Caco-2 (cell line): ENCODE measurements at regions not wholly inside any gene's neighbourhood (a gene's known extent, or its start where the extent isn't known, plus 50 kb on each side); places are given as distances from the start of the nearest gene placed in this dataset.

Source experiments
- BruUV-seq: library from RNA; stranded (reverse); fragments of 400-500 nt; replicated peaks from 2 replicates; lab custom pipeline; 2021; lab: Mats Ljungman, UMichigan
- CTCF ChIA-PET: fragments of 300-600 bp; sonication (Branson Sonifier 250); formaldehyde crosslinking; loops from one replicate; lab custom pipeline; 2022; ENCODE audit warnings: antibody characterized with exemption; lab: Charles Lee
- POLR2A ChIA-PET: fragments of 300-600 bp; sonication (Branson Sonifier 250); formaldehyde crosslinking; loops from one replicate; lab custom pipeline; 2022; ENCODE audit warnings: antibody characterized with exemption; lab: Charles Lee
- DNase-seq, 2 experiments: peaks; one replicate each; pipeline versions ENCODE4 v3.0.0 to v3.0.0-alpha.2; 2020 to 2022
- H3K27me3 ChIP-seq: replicated peaks from 2 replicates; pipeline ENCODE4 v1.6.0; 2011; ENCODE audit warnings: low read length; ENCODE audit not compliant: control insufficient read depth, insufficient read depth
- H3K36me3 ChIP-seq: 2 replicates; pipeline ENCODE4 v1.5.1; 2011; ENCODE audit warnings: low read length; ENCODE audit not compliant: control insufficient read depth, insufficient read depth
- H3K4me1 ChIP-seq: fragments of 250-450 bp; sonication (Bioruptor Pico); 2 replicates; pipeline ENCODE4 v1.5.1; 2020; ENCODE audit warnings: mild to moderate bottlenecking
- H3K4me3 ChIP-seq: 2 replicates; pipeline ENCODE4 v1.5.1; 2011; ENCODE audit warnings: low read depth, mild to moderate bottlenecking, control low read depth, low read length
- H3K9me3 ChIP-seq: fragments of 250-450 bp; sonication (Bioruptor Pico); 2 replicates; pipeline ENCODE4 v1.5.1; 2020; ENCODE audit warnings: mild to moderate bottlenecking, moderate library complexity
- H3K27ac Mint-ChIP-seq: one replicate; pipeline ENCODE4 v1.8.0; 2022; ENCODE audit warnings: mixed read lengths; ENCODE audit not compliant: unreplicated experiment
- H3K27me3 Mint-ChIP-seq: one replicate; pipeline ENCODE4 v1.8.0; 2022; ENCODE audit warnings: mixed read lengths; ENCODE audit not compliant: insufficient read depth, unreplicated experiment
- H3K36me3 Mint-ChIP-seq: one replicate; pipeline ENCODE4 v1.8.0; 2022; ENCODE audit warnings: mild to moderate bottlenecking, mixed read lengths; ENCODE audit not compliant: insufficient read depth, unreplicated experiment
- H3K4me1 Mint-ChIP-seq: one replicate; pipeline ENCODE4 v1.8.0; 2022; ENCODE audit warnings: low read depth, mixed read lengths; ENCODE audit not compliant: unreplicated experiment
- H3K4me3 Mint-ChIP-seq: one replicate; pipeline ENCODE4 v1.8.0; 2022; ENCODE audit warnings: mild to moderate bottlenecking, moderate library complexity, mixed read lengths; ENCODE audit not compliant: unreplicated experiment
- H3K9me3 Mint-ChIP-seq: one replicate; pipeline ENCODE4 v1.8.0; 2022; ENCODE audit warnings: mixed read lengths; ENCODE audit not compliant: unreplicated experiment
- CTCF ChIP-seq, 2 experiments: fragments of 200-600 bp in 1 of 2; IDR thresholded peaks; 1 replicate in 1 of 2; 2 replicates in 1 of 2; pipeline versions ENCODE4 v1.5.1 to v1.8.0; 2011 to 2022; ENCODE audit warnings: antibody characterized with exemption in 1 of 2, control low read depth in 1 of 2, inconsistent platforms in 1 of 2, low read depth in 1 of 2, low read length in 1 of 2, mild to moderate bottlenecking in 1 of 2, moderate library complexity in 1 of 2; ENCODE audit not compliant: insufficient read depth in 1 of 2, severe bottlenecking in 1 of 2, unreplicated experiment in 1 of 2
- intact Hi-C: fragments of 100-400 bp; cut with micrococcal nuclease; formaldehyde crosslinking; loops from one replicate; pipeline ENCODE4 v1.10.0; 2022; ENCODE audit not compliant: unreplicated experiment

GRCh38 chr2:18156002-18156401 is 277.5 kb downstream of the KCNS3 start:
- Mint-ChIP-seq H3K9me3 (no peaks in the 10 kb centered on the region), H3K27ac (no peak overlapping the region), H3K4me1 (no peaks in the 10 kb centered on the region), H3K27me3 (peaks cover 4% of the 10 kb centered on the region), H3K36me3 (no peaks in the 10 kb centered on the region), H3K4me3 (no peak overlapping the region)
- Histone ChIP-seq H3K27me3 (no peaks in the 10 kb centered on the region), H3K9me3 (no peaks in the 10 kb centered on the region), H3K36me3 (no peaks in the 10 kb centered on the region), H3K4me3 (no peak overlapping the region), H3K4me1 (no peaks in the 10 kb centered on the region)
- intact Hi-C loops = no loop called here
- no TSS peak for BruUV-seq
- DNase-seq = no peak
- ChIA-PET POLR2A (no interaction called here), CTCF (interaction anchor here (0.6 kb wide), 1 partner anchor 225 kb away, joined by 3 read pairs; no protein-coding TSS in a partner anchor)
- TF ChIP-seq CTCF (IDR thresholded peaks at IDR 0.05; ENCODE audit: insufficient read depth in 1 of 2, low read depth in 1 of 2, low read length in 1 of 2, severe bottlenecking in 1 of 2, unreplicated experiment in 1 of 2) = no peak

- H3K36me3 Mint-ChIP-seq = no peaks in the 10 kb centered on the region
- H3K4me1 Mint-ChIP-seq = no peaks in the 10 kb centered on the region
- Histone ChIP-seq H3K36me3 (no peaks in the 10 kb centered on the region), H3K4me1 (no peaks in the 10 kb centered on the region), H3K27me3 (no peaks in the 10 kb centered on the region), H3K9me3 (no peaks in the 10 kb centered on the region), H3K4me3 (no peak overlapping the region)
- BruUV-seq = no TSS peak
- H3K27ac Mint-ChIP-seq = no peak overlapping the region
- peak in 1 of 2 experiments; percentile 8 for DNase-seq
- TF ChIP-seq CTCF (IDR thresholded peaks at IDR 0.05; ENCODE audit: insufficient read depth in 1 of 2, low read depth in 1 of 2, low read length in 1 of 2, severe bottlenecking in 1 of 2, unreplicated experiment in 1 of 2) = no peak
- intact Hi-C loops = loop anchor here (1.0 kb wide), 1 partner anchor 223 kb away; no protein-coding TSS in a partner anchor
- H3K27me3 Mint-ChIP-seq = peaks cover 4% of the 10 kb centered on the region
- H3K9me3 Mint-ChIP-seq = no peaks in the 10 kb centered on the region
- CTCF ChIA-PET = no interaction called here
- H3K4me3 Mint-ChIP-seq = no peak overlapping the region
- POLR2A ChIA-PET = no interaction called here
Observed at GRCh38 chr2:18154812-18155211, 276.3 kb downstream of the KCNS3 start.

GRCh38 chr2:18154259-18154658 is 275.8 kb downstream of the KCNS3 start:
- intact Hi-C loops = no loop called here
- no peaks in the 10 kb centered on the region for H3K9me3 ChIP-seq
- no peak for TF ChIP-seq CTCF (IDR thresholded peaks at IDR 0.05; ENCODE audit: insufficient read depth in 1 of 2, low read depth in 1 of 2, low read length in 1 of 2, severe bottlenecking in 1 of 2, unreplicated experiment in 1 of 2)

More at GRCh38 chr2:18154259-18154658, 275.8 kb downstream of the KCNS3 start:
- Histone ChIP-seq H3K27me3 (no peaks in the 10 kb centered on the region), H3K4me1 (no peaks in the 10 kb centered on the region), H3K36me3 (no peaks in the 10 kb centered on the region), H3K4me3 (no peak overlapping the region)
- no peak overlapping the region for H3K27ac Mint-ChIP-seq
- ChIA-PET POLR2A (no interaction called here), CTCF (no interaction called here)
- no TSS peak for BruUV-seq
- no peak for DNase-seq
- no peak overlapping the region for H3K4me3 Mint-ChIP-seq
- no peaks in the 10 kb centered on the region for H3K36me3 Mint-ChIP-seq
- H3K27me3 Mint-ChIP-seq = peaks cover 4% of the 10 kb centered on the region
- no peaks in the 10 kb centered on the region for H3K9me3 Mint-ChIP-seq
- H3K4me1 Mint-ChIP-seq = no peaks in the 10 kb centered on the region
